ENCODE measurements at regions not wholly inside any gene's neighbourhood (a gene's known extent, or its start where the extent isn't known, plus 50 kb on each side); places are given as distances from the start of the nearest gene placed in this dataset.
"Not testable (repeated sequence)": the region's sequence is repeated elsewhere in the genome, so short reads cannot be mapped to it uniquely, and the experiment has no call there.

DNA sequence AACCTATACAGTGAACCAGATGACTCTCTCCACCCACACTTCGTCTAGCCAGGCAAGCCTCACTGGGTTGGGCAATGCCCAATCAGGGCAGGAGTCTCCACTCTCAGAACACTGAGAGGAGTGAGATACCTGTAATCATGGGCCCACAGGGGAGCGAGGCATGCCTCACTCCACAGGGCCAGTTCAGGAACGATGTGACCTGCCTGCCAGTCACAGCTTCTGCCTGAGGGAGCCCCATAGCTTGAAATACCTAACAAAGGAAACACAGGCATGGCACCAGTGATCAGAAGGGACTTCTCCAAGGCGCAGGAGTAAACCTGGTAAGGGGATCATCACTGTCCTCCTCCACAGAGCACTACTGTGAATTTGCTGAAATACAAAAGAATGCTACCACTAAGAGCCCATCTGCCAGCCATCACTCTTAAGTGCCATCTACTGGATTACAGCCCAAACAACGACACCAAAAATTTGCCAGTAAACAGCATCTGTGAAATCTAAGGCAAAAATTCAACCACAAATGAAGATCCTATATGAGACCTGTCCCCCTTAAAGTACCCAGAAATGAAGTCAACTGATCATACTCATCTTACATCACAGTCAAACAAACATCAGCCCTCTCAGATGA, 689.9 kb upstream of the SEMA6D start:
- DNase-seq = peak; percentile 81

GRCh38 chr15:47035475-47036406, 681.6 kb upstream of the SEMA6D start:
- DNase-seq = no peak

DNA sequence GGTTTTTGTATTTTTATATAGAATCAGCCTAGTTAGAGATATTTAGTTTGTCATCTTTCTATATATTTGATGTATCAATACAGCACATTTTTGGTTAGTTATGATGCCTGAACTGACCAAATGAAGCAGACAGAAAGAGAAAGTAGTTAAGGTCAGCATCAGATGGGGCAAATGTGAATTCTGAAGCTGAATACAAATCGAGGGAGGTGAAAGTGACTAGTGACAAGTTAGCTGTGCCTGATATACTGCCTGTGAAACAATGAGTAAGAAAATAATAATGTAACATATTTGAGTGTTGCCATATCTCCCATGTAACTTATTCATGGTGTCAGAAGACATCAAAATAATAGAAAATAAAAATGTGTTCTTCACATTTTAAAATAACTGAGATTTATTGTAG, 680.3 kb upstream of the SEMA6D start:
- DNase-seq = no peak

- DNase-seq = no peak
Observed at GRCh38 chr15:47039225-47039624, 678.1 kb upstream of the SEMA6D start.

DNA sequence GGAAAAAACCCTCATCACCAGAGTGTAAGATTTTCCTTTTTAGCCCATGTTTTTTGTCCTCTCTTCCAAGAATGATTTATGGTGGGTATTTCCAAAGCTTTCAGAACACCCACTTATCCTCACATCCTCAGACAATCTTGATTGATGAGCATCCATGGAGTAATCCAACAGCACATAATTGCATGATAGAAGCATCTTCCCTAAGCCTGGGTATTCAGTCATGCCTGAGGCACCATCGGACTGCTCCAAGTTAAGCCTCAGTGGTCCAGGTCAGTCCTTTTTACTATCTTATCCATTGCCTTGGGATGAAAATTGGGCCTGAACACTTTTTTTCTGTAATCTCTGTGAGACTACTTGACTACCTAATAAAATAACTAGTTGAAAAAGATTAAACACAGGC, 676.0 kb upstream of the SEMA6D start:
- DNase-seq = no peak

GRCh38 chr15:47047981-47048380, 669.3 kb upstream of the SEMA6D start:
- DNase-seq = not testable (repeated sequence)

- no peak for DNase-seq
Observed at GRCh38 chr15:47066392-47066791, 650.9 kb upstream of the SEMA6D start.

GRCh38 chr15:47077846-47078245, 639.5 kb upstream of the SEMA6D start:
- DNase-seq = not testable (repeated sequence)

DNA sequence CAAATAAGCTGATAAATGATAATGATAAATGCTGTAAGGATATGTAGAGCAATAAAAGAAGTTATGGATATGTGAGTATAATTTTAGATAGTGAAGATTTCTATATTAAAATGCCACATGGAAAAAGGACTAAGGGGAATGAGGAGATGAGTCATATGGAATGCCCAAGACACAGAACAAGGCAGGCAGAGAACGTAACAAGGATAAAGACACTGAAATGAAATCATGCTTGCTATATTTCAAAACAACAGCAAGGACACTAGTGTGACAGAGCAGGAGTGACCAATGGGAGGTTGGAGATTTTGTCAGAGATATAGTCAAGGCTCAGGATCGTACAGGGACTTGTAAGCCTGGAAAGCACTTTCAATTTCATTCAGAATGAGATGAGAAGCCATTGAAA, 621.5 kb upstream of the SEMA6D start:
- DNase-seq = no peak

DNA sequence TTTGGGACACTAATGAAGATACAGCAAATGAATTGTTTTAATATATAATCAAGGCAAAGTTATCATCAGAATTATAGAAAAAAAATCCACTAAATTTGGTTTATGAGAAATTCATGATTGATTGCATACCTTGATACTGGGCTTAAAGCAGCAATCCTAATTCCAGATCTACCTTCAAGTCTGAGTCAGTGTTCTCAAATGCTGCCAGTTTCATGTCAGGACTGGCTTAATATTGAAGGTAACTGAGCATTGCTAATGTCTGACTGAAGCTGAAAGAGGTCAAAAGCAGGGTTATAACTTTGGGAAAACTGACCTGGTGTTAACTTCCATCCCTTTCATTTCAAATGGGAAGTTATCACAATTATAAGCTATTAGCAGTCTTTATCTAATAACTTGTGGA, 618.8 kb upstream of the SEMA6D start:
- not testable (repeated sequence) for DNase-seq

- DNase-seq = not testable (repeated sequence)
Observed at GRCh38 chr15:47099801-47100200, 617.5 kb upstream of the SEMA6D start.

- not testable (repeated sequence) for DNase-seq
Observed at GRCh38 chr15:47108800-47109199, 608.5 kb upstream of the SEMA6D start.

- DNase-seq = no peak
Observed at GRCh38 chr15:47116698-47117097, 600.6 kb upstream of the SEMA6D start.

- DNase-seq = no peak
Observed at GRCh38 chr15:47119349-47119748, 598.0 kb upstream of the SEMA6D start.

DNA sequence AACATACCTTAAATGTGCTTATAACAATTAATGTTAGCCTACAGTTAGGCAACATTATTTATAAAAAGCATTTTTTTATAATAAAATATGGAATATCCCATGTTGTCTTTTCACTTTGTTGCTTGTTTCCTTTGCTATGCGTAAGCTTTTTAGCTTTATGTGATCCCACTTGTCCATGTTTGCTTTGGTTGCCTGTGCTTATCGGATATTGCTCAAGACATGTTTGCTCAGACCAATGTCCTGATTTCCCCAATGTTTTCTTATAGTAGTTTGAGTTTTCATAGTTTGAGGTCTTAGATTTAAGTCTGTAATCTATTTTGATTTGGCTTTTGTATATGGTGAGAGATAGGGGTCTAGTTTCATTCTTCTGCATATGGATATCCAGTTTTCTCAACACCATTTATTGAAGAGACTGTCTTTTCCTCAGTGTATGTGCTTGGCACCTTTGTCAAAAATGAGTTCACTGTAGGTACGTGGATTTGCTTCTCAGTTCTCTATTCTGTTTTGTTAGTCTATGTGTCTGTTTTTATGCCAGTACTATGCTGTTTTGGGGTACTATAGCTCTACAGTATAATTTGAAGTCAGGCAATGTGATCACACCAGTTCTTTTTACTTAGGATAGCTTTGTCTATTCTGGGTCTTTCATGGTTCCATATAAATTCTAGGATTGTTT, 592.7 kb upstream of the SEMA6D start:
- no peak for DNase-seq

- no peak for DNase-seq
Observed at GRCh38 chr15:47129033-47129432, 588.3 kb upstream of the SEMA6D start.

DNA sequence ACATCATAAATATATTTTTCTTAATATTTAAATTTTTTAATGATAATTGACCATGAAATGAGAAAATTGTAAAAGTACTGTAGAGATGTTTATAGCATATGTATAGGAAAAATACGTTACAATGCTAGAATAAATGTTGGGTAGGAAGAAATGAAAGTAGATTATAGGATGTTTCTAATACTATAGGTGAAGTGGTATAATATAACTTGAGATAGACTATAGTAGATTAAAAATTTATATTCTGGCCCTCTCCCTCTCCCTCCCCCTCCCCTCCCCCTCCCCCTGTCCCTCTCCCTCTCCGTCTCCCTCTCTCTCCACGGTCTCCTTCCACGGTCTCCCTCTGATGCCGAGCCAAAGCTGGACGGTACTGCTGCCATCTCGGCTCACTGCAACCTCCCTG, 585.9 kb upstream of the SEMA6D start:
- not testable (repeated sequence) for DNase-seq

GRCh38 chr15:47135267-47135666, 582.0 kb upstream of the SEMA6D start:
- DNase-seq = no peak

- DNase-seq = no peak
Observed at GRCh38 chr15:47136236-47136635, 581.1 kb upstream of the SEMA6D start.

GRCh38 chr15:47139965-47140364, 577.3 kb upstream of the SEMA6D start:
- DNase-seq = no peak

GRCh38 chr15:47157827-47158226, 559.5 kb upstream of the SEMA6D start:
- no peak for DNase-seq

DNA sequence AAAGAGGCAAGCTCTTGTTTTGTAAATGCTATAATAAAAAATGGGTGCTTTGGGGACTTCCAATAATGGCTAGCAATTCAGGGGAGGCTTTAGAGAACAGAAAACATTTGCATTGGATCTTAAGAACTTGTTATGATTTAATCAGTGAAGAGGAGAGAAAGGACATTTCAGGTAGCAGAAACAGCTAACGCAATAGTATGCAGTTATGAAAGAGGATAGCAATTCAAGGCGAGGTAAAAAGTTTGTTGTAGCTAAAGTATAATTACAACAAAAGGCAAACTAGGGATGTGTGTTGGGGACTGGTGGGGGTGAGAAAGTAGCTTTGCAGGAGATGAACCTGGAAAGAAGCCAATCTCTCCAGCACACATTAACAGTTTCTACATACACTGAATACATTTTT, 558.7 kb upstream of the SEMA6D start:
- DNase-seq = no peak

DNA sequence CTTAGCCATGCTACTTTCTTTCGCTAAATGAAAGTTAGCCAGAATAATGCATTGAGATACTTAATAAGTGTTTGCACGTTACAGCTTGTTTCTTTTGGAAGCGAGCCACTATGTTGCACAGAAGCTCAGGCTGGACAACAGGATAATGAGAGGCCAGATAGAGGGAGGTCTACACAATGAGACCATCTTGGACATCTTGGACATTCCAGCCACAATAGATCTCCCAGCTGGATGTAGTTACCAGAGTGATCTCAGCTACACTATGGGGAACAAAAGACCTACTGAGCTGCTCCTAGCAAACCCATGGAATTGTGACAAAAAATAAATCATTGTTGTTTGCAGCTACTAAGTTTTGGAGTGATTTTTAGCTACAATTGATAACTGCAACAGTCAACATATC, 540.1 kb upstream of the SEMA6D start:
- no peak for DNase-seq

DNA sequence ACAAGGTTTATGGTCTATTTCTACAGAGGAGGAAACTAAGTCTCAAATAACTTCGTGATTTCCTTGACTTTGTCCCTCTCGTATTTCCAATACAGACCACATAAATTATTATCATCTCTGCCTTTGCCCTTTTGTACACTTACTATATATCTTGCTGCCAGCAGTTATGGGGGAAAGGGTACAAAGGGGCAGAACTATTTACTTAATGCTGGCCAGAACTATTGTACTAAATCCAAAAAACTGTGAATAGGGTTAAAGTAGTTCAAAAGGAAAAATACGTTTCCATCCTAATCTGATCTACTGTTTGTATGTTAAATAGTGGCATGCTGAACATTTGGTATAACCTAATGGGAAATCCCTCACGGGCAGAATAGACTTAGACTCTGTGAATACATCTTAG, 537.3 kb upstream of the SEMA6D start:
- no peak for DNase-seq
